Suppressor macrophage (primary cell): ENCODE measurements at regions not wholly inside any gene's neighbourhood (a gene's known extent, or its start where the extent isn't known, plus 50 kb on each side); places are given as distances from the start of the nearest gene placed in this dataset.

ENCODE experiments used
- DNase-seq, 4 experiments: peaks; one replicate each; pipeline ENCODE4 v3.0.0-alpha.2; 2020 to 2022

DNA sequence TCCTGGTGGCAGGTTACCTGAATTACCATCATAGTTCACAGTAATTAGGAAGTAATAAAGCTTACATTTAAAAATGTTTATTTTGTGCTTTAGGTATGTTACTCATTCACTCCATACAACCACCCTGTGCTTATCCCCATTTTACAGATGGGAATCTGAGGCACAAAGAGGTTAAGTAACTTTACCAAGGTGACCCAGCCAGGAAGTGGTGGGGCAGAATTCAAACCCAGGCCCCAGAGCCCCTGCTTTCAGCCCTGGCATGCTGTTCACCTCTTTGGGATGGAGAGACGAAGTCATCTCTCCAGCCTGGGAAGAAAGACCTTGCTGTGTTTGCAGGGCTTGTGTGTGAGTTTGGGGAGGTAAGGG is 285.6 kb upstream of the TPM1 start:
- DNase-seq: no peak

DNA sequence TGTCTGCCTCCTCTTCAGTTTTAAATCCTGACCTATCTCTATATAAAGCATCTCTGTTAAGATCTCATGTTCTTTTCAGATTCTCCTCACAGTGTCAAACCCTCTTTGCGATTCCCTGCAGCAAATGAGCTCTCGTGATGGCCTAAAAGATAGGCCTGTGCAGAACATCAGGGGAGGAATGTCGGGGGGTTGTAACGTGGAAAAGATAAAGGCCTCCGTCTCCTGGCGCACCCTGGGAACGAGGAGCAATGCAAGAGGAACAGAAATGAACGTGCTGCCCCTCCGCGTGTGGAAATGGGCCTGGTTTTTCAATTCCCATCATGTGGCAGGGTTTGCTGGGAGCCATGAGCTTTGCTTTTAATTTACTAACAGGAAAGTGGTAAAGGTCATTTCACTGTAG is 285.0 kb upstream of the TPM1 start:
- DNase-seq: no peak

DNA sequence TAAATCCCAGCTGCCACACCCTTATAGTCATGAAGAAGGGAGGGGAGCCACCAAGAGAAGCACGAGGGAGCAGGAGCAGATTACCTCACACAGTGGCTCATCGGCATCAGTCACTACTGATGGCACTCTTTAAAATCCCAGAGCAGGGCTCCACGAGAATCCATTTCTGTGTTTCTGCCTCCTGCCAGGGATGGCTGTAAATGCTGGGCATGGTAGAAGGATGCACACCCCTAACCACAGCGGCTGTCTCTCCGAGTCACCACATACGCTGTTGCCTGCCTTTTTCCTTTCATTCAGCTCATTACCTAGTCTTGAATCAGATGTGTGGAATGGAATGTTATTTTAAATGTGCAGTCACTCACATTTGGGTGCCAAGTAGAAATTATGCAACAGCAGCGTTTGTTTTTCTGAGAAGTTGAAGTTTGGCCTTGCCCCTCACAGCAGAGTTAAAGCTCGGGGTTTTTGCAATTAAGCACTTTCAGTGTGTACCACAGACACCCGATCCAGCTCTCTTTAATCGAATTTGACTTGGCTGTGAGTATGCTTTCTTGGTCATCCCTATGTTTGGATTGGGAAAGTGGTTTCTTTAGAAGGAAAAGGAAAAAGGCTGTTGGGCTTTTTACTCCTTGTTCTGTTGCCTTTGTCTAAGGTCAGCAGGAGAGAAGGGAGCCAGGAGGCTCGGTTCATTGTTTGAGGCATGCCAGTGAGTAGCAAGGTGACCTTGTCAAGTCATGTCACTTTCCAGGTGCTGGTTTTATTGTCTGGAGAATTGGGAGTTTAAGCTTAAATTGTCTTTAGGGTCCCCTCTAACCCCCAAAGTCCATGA is 284.2 kb upstream of the TPM1 start:
- no peak for DNase-seq

DNA sequence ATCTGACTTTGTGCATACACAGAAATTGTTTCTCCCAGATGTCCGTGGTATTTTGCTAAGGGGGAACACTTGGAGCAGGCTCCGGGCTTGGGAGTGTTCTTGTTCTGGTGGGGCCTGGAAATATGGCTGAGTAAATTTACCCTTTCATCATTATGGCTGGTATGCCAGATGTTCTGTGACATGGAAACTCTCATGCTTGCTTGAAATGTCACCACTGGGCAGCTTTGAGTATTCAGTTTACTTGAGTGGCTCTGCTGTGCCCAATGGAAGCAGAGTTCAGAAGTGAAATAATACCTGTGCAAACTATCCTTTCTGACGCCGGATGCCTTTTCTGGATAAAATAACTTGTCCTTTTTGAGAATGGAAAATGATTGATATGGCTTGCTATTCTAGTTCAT is 283.6 kb upstream of the TPM1 start:
- no peak for DNase-seq

DNA sequence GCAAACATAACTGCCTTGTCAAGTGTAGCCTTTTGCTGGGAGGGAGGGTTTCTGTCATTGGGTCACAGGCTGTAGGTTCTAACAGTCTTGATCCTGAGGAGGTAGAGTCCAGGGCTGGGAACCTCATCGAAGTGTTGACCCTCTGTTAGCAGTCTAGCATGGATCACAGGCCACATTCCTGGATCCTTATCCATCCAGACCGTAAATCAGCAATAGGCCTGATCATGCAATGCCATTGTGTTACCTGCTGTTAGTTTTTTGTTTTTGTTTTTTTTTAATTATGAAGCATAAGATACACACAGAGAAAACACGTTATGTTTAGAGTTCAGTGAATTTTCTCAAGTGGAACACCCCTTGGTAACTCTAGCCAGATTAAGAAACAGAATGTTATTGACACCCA is 282.0 kb upstream of the TPM1 start:
- no peak for DNase-seq

DNA sequence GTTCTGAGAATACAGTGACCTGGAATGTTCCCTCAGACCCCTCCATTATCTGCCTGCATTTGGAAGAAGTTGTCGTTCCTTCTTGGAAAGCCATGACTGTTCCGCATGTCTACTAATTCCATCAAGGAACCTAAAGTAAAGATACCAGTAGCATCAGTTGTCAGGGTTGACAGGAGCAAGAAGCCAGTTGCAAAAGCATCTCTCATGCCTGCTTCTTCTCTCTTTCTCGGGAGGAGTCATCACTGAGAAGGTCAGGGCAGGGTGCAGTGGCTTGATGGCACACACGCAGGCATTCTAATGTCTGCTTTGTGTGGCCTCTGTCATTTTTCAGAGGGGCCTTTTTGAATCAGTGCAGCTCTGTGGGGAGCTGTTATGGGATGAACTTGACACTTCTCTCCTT is 276.6 kb upstream of the TPM1 start:
- no peak for DNase-seq

DNA sequence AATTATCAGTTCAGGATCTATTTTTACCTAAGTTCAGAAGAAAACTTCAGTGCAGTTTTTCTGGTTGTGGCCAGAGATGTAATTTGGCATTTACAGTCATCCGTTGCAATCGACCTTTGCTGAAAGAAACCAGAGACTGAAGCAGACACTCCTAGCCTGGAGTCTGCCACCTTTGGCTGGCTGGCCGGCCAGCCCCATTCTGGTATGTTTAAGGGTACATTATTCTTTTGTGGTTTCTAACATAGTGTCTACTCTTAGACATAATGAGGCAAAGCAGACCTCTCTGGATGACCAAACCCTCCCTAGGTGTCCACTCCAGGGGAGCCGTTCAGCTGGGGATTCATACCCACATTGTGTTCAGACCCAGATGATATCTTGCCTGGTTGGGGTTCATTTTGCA is 275.9 kb upstream of the TPM1 start:
- no peak for DNase-seq

DNA sequence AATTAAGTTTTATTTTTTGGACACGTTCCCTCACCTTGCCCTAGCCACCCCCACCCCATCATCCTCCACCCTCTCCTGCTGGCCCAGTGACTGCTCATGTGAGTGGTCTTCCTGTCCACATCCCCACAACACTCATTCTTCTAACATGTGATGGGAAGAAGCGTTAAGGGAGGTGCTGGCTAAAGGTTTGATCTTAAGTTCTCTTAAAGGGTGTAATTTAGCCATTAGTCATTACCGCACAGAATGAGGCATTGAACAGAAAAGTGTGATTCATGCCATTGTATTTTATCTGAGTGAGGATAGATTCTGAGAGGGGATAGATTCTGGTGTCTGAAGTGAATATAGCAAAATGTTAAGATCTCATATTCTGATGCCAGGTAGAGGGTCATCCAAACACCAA is 272.9 kb upstream of the TPM1 start:
- no peak for DNase-seq

DNA sequence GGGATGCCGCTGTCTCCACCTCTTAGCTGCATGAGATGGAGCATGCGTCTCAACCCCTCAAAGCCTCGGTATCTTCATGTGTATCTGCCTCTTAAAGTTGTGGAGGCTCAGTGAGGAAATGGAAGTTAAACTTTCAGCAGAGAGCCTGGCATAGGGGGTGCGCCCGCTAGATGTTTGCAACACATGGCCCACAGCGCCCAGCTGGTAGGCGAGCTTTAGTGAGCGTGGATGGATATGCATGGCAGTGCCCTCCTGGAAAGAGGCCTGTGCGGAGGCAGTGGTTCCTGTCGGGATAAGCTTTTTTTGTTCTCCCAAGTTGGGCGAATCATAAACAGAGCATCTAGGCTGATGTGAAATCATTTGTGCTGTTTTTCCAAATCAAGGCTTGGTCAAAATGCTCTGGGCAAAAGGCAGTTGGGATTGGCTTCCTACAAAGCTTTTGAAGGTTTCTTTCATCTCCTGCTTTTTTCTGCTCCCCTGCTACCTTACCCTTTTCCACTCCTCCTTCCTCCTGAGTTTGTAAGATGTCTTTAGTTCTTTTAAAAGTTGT is 272.4 kb upstream of the TPM1 start:
- DNase-seq: no peak

DNA sequence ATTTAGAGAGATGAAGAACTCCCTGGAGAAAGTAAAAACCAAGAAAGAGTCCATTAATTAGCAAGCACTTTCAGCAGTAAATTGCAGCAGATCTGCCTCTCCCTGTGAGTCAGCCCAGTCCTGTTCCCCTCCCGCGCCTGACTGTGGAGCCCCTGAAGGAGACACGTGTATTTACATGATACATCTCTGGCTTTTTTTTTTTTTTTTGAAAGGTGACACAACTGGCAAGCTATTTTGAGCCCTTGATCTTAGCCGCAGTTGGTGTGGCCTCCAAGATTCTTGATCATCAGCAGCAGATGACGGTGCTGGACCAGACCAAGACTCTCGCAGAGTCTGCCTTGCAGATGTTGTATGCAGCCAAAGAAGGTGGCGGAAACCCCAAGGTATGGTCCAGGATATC is 271.8 kb upstream of the TPM1 start:
- no peak for DNase-seq

DNA sequence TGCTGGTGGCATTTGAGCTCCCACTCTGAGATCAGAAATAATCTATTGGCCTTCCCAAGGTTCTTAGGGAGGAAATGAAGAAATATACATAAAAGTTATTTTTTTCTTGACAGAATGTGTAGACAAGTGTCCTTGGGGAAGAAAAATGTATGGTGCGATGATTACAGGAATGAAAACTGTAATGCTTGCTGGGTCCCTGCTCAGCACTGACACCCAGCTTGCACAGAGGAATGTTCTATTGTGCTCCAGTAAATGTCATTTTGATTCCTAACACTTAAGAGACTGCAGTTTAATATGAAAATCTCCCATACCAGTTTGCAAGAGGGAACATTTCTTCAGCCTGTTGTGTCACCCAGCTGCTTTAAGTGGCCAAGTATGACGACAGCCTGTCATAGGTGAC is 271.3 kb upstream of the TPM1 start:
- no peak for DNase-seq

DNA sequence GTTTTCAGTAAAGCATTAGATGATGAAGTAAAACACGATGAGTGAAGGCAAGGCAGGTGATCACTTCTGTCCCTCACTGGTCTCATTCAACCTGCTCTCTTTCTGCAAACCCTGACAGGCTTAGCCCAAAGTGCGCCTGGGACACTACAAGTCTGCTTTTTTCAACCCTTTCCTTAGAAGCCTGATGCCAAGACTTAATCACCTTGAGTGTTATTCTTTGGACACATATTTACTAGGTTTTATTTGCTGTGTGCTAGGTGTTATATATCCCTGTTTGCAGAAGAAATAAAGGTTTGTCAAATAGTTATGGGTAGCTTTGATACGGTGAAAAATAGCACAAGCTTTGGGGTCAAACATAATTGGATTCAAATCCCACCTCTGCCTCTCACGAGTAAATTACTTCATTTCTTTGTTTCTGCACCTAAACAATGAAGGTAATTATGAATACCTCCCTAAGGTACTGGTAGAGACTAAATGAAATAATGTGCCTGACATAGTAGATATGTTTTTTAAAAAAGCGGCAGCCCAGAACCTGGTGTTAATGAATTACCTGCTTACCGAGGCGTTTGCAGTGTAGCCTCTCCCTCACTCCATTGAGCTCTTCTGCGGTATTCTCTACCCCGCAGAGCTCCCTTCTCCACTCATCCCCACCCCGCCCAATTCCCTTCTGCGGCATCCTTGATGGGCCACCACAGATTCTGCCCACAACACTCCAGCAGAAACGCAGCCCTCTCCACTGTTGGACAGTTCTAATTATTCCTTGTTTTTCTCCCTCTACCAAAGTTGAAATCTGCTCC is 269.0 kb upstream of the TPM1 start:
- no peak for DNase-seq

DNA sequence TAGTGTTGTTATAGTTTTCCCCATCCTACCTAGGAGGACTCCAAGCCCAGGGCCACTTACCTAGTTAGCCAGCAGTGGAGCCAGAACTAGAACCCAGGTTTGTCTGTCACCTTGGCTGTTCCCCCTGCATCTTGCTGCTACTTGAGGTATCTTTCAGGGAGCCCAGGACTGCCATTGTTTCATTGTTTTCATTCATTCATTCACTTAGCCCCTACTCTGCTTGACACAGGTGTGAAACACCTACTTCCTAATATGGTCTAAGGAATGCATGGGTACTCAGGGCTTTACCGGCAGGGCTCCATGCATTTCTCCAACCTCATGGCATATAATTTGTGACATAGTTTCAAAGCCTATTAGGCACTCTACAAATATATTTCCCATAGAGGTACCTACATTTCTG is 266.6 kb upstream of the TPM1 start:
- DNase-seq: no peak

DNA sequence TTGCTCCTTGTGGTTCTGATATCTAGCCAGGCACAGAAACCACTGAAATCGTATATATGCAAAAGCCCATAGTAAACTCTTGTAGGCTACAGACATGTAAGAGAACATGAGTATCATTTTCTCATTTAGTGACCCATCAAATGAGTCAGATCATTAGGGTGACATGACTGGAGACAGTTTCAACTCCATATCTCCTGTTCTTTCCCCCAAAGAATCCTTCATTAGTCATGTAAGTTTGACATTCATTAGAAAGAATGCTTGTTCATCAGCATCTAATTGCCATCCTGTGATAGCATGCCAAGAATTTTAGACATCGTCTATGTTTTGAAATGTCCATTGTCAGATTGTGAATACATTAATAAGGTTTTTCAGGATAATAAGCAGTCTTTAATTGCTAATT is 264.9 kb upstream of the TPM1 start:
- DNase-seq: no peak

DNA sequence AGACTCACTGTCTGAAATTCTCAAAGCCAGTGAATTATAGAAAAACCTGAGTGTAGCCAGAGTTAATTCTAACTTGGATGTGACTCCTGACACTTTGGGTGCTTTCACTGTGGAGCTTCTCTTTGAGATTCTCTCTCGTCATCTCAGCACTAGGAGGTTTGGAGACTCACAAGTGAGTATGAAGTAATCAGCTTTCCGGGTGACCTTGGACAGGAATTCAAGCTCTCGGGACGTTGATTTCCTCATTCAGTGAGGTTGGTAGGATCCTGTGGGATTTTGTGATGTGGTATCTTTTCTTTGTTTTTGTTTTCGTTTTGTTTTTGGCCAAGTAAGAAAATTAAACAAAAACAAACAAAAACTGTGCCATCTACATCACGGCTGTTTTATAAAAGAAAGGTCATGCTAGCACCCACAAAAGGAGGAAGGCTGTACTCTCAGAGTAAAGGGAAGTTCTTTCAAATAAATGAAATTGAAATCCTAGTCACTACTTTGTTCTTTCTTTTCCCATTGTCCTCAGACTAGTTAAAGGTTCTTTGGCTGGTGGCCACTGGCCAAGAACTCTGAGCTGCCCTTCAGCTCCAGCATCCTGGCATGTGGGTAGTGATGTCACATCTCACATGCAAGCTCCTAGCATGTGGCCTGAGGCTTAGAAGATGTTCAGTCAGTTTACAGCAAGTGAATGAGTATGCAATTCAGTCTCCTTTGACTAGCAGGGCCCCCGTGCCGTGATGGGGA is 263.3 kb upstream of the TPM1 start:
- DNase-seq: peak; percentile 58 to 76 (median 64)

DNA sequence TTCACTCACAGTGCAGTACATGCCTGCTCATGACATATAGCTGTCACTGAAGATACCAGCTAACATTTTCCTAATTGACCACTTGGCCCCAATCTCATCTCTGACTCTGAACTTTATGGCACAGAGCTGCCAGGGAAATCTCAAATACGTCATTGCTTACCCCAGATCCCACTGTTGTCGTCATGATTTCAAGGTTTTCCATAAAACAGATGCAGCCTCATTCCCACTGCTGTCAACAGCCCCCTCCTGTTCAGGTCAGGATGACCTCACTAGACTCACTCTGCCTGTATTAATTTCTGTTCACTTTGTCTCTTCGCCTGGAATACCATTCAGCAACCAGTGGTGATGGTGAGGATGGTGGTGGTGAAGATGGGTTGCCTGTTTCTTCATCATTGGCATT is 262.6 kb upstream of the TPM1 start:
- DNase-seq: no peak

DNA sequence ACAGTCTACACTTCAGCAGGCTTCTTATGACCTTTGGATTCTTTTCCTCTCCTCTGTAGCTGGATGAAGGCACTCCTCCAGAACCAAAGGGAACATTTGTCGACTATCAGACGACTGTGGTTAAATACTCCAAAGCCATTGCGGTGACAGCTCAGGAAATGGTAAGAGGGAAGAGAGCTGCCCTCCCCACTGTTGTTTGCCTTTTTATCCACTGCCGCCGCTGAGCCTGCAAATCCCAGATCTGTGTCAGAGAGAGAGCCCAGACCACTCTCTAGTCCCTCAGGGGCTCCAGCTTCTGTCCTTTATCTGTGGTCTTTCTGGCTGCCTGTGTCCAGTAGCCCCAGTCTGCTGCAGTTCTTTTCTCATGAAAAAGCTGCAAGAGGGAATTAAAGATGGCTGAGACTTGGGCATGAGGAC is 261.5 kb upstream of the TPM1 start:
- DNase-seq: peak in 3 of 4 experiments; percentile 14 to 30 (median 19)

DNA sequence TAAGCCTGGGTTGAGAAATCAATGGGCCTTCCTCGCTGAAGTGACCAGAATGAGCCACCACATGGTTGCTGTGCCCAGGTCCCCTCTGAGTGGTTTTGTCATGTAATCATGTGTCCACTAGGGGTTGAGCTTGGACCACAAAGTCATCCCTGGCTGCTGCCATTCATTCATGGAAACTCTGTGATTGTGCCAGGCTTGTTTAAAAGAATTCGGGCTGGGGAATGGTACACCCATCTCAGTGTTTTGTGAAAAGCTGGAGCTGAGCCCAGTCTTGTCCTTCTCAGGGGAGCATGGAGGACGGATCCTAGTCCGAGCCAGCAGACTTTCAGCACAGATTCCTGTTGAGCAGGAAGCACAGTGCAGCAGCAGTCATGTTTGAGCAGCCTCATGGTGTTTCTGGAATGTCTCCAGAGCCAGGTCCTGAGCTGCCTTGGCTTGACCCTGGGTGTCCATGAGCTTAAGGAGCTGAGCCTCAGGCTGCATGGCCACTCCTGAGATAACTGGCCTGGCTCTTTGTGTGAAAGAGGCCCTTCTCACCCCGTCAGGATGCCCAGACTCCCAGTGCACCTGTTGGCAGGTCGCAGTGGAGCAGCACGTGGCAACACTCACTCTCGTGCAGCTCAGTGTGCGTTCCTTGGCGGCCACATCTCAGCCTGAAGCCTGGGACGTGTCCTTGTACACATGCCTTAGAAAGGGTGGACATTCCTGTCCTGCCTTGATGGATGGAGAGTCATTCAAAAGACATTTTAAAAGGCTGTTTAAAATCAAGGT is 260.3 kb upstream of the TPM1 start:
- DNase-seq: peak; percentile 57 to 80 (median 72)

DNA sequence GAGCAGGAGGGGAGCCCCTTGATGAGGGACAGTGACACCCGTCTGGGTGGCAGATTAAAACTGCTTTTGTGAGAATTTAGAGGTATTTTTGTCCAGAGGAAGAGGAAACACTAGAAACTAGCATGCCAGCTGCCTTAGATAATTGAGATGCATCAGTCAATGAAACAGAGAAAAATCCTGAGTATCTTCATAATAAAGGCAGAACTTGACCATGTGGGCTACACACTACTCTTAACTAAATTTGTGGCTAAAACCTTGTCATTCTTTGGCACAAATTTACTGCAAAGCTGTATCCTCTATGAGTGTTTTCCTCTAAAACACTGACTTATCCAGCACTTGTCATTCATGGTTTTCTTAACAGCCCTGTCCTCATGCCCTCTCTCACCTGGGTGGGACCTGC is 259.7 kb upstream of the TPM1 start:
- DNase-seq: no peak

DNA sequence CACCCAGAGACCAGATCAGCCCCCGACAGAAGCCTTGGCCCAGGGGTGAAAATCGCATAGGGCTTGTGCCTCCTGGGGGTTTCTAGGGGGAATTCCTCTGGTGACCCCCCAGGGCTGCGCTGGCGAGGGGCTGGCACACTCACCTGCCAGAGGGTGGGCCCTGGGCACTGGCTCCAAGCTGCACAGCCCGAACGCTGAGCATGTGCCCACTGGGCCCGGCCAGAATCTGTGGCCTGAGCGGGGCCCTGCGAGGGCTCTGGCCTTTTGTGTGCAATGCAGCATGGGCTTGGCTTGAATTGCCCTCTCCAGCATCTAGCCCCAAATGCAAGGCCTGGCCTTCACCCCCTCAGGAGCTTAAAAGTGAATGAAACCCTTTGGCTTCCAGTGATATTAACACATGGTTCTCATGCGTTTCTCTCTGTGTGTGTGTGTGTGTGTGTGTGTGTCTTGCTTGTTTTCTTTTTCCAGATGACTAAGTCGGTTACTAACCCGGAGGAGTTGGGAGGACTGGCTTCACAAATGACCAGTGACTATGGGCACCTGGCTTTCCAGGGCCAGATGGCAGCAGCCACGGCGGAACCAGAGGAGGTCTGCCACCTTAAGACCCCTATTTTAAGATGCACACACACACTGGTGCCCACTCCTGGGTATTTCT is 259.1 kb upstream of the TPM1 start:
- DNase-seq: no peak

DNA sequence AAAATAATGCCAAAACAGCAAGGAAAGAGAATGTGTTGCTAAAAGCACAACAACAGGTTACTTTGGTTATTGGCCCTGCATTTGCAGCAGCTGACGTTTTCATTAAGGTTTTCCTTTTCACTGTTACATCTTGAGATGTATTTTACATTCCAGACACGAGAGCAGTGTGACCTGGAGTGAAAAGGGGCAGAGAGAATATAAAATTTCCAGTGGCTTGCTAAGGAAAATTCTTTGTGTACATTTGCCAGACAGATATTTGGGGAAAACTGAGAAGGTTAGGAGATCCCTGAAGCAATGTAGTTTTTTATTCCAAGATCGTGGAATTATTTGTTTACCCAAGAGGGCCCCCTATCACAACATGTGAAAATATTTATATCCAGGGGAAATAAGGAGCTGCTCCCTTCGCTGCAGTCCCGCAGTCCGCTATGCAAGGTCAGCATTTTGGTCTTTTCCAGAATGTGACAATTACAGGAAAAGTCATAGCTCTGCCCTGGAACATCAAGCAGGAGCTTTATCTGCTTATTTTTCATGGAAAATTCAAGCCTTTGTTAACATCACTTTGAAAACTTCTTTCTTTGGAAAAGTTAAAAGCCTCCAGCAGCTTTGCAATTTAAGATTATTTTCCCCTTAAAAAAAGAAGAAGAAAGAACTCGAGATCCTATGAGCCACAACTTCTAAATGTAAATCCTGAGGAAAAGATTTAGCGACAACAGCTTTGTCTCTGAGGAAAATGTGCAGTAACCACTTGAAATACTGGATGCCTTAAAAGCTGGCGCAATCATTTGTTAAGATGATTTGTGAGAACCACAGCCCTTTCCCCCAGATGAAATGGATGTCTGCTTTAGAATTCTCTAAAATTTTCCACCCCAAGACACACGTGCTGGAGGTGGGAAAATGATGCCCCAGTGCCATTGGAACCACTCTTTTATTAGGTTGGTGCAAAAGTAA is 256.4 kb upstream of the TPM1 start:
- DNase-seq: no peak
